NCI-H187 (cell line): ENCODE measurements at regions not wholly inside any gene's neighbourhood (a gene's known extent, or its start where the extent isn't known, plus 50 kb on each side); places are given as distances from the start of the nearest gene placed in this dataset.

Experiments
- DNase-seq, 2 experiments: peaks; one replicate each; lab custom pipeline; 2025; lab: John Stamatoyannopoulos, UW

DNA sequence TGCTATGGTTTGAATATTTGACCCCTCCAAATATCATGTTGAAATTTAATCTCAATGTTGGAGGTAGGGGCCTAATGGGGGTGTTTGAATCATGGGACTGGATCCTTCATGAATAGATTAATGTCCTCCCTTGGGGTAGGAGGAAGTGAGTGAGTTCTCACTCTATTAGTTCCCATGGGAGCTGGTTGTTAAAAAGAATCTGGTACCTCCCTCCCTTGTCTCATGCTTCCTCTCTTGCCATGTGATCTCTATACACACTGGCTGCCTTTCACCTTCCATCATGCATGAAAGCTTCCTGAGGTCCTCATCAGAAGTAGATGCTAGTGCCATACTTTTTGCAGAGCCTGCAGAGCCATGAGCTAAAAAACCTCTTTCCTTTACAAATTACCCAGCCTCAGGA lies 177.7 kb upstream of the MCTP2 start:
- DNase-seq: no peak

GRCh38 chr15:94052711-94053110 lies 178.7 kb upstream of the MCTP2 start:
- DNase-seq: no peak

GRCh38 chr15:94047566-94047965 lies 183.8 kb upstream of the MCTP2 start:
- DNase-seq: no peak

GRCh38 chr15:94042180-94042928 lies 189.0 kb upstream of the MCTP2 start:
- DNase-seq: no peak

DNA sequence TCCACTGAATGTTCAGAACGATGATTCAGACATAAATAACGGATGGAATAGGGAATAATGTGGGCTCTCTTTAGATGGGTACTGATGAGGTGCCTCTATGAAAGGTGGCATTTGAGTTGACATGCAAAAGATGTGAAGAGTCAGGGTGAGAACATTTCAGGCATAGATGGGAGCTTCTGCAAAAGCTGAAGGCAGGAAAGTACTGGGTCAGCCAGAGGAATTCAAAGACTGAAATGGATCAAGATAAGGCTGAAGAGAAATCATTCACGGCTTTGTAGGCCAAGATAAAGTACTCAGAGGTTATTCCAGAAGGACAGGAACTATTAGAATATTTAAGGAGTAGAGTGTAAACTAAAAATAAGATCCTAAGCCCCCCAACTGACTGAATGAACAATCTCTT lies 189.6 kb upstream of the MCTP2 start:
- DNase-seq: no peak

GRCh38 chr15:94040541-94041248 lies 190.7 kb upstream of the MCTP2 start:
- DNase-seq: no peak

DNA sequence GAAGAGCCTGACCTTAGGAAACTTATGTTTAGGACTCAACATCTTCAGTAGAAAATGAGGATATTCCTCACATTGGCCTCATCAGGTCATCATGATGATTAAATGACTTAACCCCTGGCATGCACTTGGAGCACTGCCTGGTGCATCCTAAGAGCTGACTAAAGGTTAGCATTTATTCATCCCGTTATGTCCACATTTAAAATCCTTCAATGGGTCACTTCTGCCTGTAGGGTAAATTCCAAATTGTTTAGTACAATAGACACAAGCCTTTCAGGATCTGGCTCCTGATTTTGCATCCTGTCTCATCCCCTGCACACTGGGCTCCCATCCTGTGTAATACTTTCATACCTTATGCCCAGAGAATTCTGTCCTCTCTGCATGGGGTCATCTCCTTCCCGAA lies 195.2 kb upstream of the MCTP2 start:
- no peak for DNase-seq

DNA sequence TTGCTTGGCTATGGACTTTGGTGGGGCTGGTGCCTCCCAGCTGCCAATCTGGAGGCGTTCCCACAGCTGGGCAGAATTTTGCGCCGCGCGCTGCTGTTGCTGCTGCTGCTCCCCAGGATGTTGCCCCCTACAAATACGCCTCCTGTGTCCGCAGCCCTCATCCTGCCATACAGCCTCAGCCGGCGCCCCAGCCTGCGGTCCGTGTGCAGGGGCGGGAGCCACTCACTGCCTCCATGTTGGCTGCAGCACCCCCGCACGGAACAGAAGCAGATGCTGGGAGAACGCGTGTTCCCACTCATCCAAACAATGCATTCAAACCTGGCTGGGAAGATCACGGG lies 197.7 kb upstream of the MCTP2 start:
- no peak for DNase-seq

DNA sequence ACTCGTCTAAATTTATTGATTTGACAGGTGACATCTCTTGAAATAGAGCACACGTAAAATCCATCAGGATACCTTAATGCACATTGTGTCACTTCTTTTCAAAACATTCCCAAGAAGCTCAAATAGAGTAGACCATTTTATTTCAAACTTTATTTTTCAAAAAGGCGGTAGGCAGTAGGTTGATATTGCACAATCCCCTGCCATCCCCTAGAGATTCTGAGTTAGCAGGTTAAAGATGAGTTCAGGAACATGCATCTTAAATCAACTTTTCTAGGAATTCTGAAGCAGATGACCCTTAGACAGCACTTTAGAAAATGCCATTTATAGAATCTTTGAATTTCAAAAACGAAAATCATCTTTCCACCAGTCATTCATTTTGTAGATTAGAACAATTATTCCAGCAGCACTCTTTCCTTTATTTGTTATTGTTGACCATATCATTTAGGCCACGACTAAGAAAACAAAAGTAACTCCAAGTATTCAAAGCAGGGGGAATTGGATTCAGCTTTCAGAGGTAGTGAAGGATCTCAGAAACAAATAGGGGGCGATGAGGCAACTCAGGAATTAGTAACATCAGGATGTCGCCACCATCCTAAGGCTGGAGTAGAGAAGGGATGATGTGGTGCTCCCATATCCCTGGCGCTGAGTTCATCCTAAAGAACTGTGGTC lies 198.2 kb upstream of the MCTP2 start:
- DNase-seq: no peak

GRCh38 chr15:94032571-94032970 lies 198.8 kb upstream of the MCTP2 start:
- no peak for DNase-seq

GRCh38 chr15:94031072-94031471 lies 200.3 kb upstream of the MCTP2 start:
- DNase-seq: no peak

GRCh38 chr15:94029495-94029894 lies 201.9 kb upstream of the MCTP2 start:
- no peak for DNase-seq

DNA sequence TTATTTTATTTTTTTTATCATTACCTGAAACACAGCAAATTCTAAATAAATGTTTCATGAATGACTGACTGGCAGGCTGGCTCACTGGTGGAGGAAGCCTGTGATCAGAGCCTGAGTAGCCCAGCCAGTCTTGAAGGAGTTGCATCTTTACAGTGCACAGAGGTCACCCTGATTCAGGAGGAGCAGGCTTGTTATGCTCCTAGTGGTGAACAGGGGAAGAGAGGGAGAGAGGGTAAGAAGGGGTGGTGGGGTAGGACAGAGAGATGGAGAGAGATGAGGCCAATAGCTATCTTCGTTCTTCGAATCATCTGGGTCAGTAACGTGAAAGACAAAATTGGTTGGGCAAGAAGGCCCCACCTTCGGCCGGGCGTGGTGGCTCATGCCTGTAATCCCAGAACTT lies 202.6 kb upstream of the MCTP2 start:
- no peak for DNase-seq

DNA sequence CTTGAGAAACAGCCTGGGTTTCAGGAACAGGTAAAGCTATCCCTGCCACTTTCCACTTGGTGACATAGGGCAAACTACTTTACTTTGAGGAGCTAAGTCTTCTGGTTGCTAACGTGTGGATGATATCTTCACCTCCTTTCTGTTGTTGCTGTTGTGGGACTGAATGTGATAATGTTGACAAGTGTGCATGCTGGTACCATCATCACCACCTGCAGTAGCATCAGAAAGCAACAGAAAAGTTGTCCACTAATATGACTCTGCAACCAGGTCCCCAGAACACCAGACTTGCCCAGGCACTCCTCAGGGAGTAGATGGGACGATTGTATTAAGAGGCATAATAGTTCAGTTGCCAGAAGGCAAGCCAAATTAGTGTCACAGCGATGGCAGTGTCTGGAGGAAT lies 203.2 kb upstream of the MCTP2 start:
- no peak for DNase-seq

GRCh38 chr15:94027581-94027980 lies 203.8 kb upstream of the MCTP2 start:
- DNase-seq: no peak

DNA sequence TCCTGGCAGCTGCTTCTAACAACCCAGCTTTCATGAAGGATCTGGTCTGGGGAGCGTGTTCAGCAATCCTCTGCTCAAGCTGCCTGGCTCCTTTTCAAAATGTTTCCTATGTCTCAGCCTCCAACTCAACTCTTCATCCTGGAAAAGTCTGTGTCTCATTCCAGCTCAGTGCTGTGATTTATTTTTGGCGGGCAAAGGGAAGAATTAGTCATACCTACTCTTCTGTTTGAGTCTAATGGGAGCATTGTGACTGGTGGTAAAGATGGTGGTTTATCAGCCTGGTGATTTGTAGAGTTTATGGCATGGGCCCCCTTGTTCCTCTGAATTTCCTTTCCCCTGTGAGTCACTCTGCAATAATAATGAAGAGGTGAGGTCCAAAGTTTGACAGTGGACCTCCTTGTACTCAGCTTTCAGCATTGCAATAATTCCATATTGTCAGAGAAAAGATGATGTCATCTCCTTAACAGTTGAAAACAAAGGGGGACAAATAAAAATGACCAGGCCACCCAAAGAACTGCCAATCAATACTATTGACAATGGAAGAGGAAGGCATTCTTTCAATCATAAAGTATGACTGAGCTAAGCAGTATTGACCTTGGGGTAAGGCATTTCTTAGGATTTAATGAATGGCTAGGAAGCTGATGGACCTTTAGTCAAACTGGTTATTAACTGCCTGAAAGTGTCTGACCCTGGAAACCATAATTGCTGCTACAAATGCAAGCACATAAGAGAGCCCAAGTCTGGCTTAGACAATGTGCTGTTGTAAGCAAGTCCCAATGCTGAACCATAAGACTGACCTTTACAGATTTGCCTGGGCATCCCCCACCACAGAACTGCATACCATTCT lies 204.7 kb upstream of the MCTP2 start:
- no peak for DNase-seq

DNA sequence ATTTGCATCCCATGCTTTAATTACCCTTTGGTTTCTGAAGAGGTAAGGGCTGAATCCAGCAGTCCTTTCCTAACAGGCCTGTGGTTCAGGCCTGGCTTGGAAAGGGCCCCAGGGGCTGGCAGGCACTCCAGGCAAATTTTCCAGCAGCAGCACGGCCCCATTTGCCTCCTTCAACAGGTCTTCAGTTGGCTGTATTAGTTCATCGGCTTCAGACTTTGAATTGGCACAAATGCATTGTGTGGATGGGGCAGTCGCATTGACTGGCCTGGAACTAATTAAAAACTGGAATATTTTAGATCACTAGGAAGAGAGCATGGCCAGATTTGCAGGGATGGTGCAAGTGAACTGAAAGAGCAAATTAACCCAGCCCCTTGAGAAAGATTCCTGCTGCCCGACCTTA lies 207.8 kb upstream of the MCTP2 start:
- DNase-seq: no peak

- no peak for DNase-seq
Observed at GRCh38 chr15:94021621-94022320, 209.6 kb upstream of the MCTP2 start.

DNA sequence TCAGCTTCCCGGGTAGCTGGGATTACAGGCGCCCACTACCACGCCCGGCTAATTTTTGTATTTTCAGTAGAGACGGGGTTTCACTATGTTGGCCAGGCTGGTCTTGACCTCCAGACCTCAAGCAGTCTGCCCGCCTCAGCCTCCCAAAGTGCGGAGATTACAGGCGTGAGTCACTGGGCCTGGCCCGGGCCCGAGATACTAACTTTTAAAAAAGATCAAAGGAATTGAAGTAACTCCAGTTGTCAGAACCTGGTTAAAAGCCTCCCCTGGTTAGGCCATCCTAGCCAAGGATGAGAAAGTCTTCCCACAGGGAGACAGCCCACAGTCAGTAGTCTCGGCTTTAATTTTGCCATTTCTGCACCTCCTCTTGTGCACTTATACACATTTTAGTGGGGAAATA lies 212.3 kb upstream of the MCTP2 start:
- no peak for DNase-seq

DNA sequence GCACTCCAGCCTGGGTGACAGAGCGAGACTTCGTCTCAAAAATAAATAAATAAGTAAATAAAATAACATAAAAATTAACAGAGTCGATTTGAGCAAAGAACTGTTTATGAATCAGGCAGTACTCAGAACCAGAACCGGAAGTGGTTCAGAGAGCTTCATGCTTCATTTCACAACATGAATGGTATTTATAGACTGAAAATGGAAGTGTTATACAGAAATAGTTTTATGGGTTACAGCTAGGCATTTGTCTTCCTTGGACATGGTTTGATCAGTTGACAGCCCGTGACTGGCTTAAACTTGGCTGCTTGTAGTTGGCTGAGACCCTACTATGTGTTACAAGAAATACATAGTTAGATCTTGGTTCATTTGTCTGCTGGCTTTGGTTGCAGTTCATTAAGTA lies 216.0 kb upstream of the MCTP2 start:
- DNase-seq: no peak

DNA sequence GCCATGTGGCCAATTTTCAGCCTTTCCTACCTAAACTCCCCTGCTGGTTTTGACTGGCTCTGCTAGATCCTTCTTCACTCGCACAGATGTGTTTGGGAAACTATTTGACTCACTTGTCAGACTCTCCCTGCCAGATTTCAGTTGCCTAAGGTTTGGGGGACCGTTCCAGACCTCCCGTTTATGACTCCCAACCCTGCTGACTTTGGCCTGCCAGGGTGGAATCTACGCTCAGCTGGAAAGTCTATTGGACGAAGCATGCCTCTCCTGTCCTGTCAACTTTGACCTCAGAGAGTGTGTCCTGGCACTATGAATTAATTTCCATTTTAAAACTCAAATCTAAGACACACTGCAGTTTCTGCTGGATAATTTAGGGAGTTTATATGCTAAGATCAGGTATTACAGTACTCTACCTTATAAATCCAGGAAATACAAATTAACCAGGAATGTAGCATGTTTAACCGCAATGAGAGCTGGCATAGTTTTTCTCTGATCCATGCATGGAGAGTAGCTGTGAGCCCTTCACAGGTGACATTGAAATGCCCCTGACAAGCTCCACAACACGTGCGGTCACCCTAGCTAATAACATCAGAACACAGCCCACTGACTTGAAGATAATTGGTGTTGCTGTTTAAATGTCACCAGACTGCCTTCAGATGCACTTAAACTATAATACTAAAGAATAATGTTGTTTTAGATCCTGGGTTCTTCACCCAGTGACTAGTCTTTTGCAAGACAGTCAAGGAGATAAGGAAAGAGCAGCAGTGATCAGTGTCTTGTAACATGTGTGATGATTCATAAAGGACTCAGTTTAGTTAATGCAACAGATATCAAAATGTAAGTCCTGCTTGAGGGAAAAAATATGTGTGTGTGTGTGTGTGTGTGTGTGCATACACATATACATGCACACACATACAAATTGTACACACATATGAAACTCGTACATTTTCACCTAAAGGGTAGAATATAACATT lies 223.0 kb upstream of the MCTP2 start:
- DNase-seq: no peak
